Activated CD4-positive, alpha-beta T cell treated with anti-CD3 and anti-CD28 coated beads, Interleukin-2, amount 50 U/mL, for 1 hour (primary cell): ENCODE measurements at regions not wholly inside any gene's neighbourhood (a gene's known extent, or its start where the extent isn't known, plus 50 kb on each side); places are given as distances from the start of the nearest gene placed in this dataset.
"Not testable (repeated sequence)": the region's sequence is repeated elsewhere in the genome, so short reads cannot be mapped to it uniquely, and the experiment has no call there.

ENCODE experiments used
- DNase-seq: peaks from one replicate; pipeline ENCODE4 v3.0.0-alpha.2; 2020

GRCh38 chr18:37874721-37875120 is 309.1 kb upstream of the CELF4 start:
- no peak for DNase-seq

DNA sequence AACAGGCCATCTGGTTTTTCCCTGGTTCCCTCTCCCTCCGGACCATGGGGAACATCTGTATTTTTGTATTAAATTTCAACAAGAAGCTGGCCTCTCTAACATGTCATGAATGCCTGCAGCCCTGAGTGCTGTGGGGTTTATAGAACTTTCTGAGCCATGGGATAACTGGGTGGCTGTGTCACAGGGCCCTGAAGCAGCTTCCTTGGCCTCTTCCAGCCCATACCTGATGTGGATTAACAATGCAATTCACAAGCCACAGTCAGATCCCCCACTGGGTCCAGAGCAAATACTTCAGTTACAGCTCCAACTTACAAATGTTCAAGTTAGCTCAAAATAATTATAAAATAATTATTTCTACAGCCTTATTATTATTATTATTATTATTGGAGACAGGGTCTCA is 307.8 kb upstream of the CELF4 start:
- DNase-seq = no peak

DNA sequence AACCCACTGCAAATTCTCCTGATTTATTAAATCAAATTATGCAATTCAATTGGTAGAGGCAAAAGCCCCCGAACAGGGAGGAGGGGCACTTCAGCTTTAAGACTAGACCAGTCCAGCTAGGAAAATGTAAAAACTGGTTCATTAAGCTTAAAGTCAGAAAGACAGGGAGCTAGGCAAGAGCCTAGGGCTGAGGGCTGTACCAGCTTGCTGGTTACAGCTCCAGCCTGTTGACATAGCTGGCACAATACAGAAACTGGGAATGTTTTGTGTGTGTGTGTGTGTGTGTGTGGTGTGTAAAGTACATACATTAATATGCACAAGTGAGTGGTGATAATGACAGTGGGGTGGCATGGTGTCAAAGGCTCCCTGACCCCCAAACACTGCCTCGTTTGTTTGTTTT is 307.0 kb upstream of the CELF4 start:
- no peak for DNase-seq

DNA sequence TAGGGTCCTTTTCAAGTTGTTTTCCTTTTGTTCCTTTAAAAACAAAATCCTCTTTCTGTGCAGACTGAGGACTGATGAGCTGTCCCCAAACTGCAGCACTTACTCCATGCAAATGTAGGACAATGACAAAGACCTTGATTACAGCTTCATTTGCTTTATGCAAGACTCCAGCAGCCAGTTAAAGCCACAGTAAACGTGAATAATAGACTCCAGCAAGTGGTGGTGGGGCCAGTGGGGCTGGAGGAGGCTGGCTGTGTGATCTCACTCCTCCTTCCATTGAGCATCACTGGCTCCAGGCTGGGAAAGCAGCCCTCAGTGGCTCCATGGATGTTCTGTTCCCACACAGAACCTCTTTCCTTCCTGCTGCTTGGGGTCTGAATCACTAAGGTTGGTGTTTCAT is 306.0 kb upstream of the CELF4 start:
- DNase-seq = no peak

DNA sequence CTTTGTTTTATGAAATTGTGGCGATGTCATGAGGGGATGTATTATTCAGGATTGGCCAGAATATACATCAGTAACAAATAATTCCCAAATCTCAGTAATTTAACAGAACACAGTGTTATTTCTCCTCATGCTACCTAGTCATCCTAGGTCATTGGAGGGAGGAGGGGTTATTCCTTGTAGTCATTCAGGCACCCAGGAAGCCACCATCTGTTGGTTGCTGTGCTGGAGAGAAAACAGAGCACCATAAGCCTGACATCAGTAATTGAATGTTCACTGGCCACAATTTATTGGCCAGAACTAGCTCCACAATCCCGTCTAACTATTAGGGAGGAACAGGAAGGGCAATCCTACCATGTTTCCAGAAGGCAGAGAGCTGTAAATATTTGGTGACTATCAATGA is 303.5 kb upstream of the CELF4 start:
- DNase-seq = no peak

GRCh38 chr18:37864122-37864521 is 298.5 kb upstream of the CELF4 start:
- DNase-seq = no peak

DNA sequence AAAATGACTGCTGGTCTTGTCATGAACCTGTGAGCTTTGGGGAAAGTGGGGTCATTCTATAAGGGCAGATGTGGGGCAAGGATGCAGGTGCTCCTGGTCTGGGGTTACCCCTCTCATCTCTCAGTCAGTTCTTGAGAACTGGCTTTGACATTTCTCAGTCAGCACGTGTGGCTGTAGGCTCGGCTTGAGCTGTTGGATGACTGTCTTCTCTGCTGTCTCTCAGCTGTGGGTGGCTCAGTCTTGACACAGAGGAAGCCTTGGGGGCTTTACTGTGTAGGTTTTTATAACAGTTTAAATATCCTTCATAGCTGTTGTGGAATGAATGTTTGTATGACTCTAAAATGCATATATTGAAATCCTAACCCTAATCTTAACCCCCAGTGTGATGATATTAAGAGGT is 296.4 kb upstream of the CELF4 start:
- no peak for DNase-seq

- no peak for DNase-seq
Observed at GRCh38 chr18:37854396-37854795, 288.8 kb upstream of the CELF4 start.

DNA sequence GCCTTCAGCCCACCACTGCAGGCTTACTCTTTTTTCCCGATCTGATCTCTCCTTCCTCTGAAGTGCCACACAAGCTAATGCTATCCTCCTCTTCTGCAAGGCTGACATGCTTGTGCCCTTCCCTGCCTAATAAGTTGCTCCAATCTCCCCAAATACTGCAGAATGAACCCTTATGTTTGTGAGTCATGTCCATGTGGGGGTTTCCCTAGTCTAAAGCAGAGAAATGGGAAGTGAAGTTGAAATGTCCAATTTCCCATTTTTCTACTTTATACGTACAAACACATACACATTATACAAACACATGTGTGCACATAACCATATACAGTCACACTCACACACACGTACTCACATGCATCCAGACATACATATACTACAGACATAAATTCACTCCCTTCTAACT is 288.1 kb upstream of the CELF4 start:
- no peak for DNase-seq

- no peak for DNase-seq
Observed at GRCh38 chr18:37852464-37852863, 286.9 kb upstream of the CELF4 start.

DNA sequence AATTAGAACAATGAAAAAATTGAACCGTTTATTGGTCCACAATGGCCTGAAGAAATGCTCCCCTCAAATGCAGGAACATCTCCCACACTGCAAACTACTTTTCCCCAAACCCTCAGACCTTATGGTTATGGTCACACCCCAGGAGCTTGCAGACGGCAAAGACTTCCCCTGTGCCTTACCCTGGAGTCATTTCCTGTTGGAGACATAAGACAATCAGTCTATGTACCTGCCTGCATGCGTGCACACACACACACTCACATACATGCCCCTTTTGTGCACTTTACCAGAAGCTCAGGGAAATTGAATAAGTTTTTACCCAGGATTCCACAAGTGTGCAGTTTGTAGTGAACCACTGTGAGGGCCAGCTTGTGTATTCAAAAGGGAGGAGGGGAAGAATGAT is 281.9 kb upstream of the CELF4 start:
- no peak for DNase-seq

DNA sequence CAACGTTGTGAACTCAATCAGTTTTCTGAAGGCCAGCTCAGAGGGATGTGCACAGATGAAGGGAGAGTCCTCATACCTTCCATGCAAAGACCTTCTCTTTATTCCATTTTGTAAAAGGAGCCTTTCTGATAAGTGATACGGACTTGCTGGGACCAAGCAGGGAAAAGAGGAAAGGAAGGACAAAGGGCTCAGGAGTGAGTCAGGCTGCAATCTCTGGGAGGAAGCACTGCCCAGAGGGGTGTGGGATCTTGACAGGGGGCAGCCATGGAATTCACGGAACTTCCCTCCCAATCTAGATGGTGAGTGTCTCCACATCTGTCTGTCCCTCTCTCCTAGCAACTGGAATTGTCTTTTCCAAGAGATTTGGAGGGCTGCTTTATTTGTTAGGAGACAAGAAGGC is 281.4 kb upstream of the CELF4 start:
- DNase-seq = no peak

DNA sequence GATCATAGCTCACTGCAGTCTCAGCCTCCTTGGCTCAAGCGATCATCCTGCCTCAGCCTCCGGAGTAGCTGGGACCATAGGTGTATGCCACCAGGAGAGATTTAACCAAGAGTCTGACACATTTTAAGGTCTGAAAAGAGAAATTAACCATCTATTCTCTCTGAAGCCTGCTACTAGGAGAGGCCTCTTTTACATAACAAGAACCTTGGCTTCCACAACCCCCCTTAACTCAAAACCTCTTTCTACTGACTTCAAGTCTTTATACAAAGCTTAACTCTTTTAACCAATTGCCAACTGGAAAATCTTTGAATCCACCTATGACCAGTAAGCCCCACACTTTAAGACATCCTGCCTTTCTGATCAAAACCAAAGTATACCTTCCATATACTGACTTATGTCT is 279.9 kb upstream of the CELF4 start:
- no peak for DNase-seq

- no peak for DNase-seq
Observed at GRCh38 chr18:37844209-37844970, 278.8 kb upstream of the CELF4 start.

DNA sequence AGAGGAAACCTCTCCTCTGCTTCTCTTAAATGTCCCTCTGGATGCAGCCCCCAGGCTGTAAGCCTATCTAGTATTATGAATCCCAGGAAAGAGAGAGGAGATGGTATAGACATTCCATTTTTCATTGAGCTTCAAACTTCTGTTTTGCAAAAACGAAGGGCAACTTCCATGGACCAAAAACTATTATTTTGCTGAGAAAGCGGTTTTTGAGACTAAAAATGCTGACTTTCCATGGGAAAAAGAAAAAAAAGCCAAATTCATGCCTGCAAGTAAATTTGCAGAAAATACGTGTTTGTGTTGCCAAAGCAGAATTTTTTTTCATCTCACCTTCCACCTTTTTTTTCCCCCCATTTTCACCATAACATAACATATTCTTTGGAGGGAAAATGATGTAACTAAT is 272.5 kb upstream of the CELF4 start:
- DNase-seq = no peak

GRCh38 chr18:37836071-37836970 is 270.7 kb upstream of the CELF4 start:
- DNase-seq = no peak

GRCh38 chr18:37832010-37832695 is 266.6 kb upstream of the CELF4 start:
- DNase-seq = not testable (repeated sequence)

DNA sequence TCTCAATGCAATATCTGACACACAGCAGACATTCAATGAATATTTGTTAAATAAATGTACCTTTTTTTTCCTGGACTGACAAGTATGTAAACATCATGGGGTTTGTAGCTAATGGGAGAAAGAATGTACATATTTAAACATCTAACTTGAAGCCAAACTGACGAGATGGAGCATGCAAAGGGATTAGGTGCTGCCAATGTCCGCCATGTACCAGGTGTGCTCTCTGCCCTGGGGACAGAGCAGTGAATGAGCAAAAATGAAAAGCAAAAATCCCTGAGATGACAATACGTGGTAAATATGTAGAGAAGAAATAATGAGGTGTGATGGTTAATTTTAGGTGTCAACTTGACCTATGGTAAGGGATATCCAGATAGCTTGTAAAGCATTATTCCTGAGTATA is 247.4 kb upstream of the CELF4 start:
- DNase-seq = no peak

DNA sequence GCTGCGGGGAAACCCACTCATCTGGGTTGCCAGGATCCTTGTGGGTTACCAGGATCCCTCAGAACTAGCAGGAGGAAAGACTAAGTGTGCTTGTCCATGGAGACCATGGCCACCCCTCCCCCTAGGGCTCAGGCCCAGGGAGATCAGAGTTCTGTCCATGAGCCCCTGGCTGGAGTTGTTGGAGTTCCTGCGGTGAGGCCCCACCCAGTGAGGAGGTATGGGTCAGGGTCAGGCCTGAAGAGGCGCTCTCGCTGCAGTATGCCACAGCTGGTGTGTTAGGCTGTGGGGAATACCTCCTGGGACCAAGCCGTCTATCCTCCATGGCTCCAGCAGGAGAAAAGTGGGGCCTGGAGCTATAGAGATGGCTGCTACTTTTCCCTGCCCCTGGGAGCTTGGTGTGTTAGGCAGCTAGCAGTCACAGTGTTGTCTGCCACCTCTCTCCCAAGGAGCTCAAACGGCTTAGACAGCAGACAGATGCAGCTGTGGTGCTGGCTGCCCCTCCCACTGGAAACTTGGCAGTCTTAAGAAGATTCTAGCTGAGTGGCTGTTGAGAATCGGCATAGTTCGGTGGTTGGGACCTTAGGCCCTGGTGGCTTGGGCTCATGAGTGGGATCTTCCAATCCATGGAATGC is 240.3 kb upstream of the CELF4 start:
- no peak for DNase-seq

GRCh38 chr18:37796823-37797349 is 231.3 kb upstream of the CELF4 start:
- DNase-seq = no peak

- DNase-seq = no peak
Observed at GRCh38 chr18:37787452-37787851, 221.9 kb upstream of the CELF4 start.

GRCh38 chr18:37783771-37784170 is 218.2 kb upstream of the CELF4 start:
- DNase-seq = no peak

DNA sequence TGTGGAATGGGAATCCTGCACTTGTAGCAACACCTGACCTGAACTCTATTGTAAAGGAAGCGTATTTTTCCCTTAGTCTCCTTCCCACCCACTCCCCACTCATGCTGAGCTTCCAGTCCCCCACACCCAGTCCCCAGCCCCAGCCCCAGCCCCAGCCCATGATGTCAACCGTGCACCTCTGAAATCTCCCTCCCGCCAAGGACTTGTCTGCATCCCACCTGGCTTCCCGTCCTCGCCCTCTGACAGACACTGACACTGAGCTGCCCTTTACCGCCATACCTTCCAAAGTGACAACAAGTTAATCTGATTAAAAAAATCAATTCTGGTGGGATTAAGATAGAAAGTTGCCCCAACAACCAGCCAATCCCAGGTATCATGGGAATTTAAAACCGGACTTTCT is 213.6 kb upstream of the CELF4 start:
- no peak for DNase-seq
